ENCODE measurements at regions not wholly inside any gene's neighbourhood (a gene's known extent, or its start where the extent isn't known, plus 50 kb on each side); places are given as distances from the start of the nearest gene placed in this dataset.
"Not testable (repeated sequence)": the region's sequence is repeated elsewhere in the genome, so short reads cannot be mapped to it uniquely, and the experiment has no call there.

DNA sequence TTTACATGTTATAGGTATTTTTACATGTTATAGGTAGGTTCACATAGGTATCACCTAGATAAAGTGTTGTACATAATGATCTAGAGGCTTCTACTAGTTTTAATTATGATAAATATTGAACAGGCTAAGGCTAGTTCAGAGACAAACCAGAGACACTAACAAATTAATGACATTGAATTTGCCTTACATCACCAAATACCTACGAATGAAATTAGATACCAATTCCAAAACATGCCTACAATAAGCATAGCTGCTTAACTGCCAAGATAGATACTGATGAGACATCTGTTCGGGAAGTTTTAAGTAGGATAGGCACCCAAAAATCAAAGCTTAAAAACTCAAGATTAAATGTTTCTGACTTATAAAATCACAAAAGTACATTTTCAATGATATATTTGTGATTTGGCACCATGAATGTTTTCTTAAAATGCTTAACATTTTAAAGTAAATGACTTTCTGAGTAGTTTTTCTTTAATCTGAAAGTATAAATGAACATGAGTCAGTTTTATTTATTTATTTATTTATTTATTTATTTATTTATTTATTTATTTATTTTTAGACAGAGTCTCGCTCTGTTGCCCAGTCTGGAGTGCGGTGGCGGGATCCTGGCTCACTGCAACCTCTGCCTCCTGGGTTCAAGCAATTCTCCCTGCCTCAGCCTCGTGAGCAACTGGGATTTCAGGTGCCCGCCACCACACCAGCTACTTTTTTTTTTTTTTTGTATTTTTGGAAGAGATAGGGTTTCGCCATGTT is 703.1 kb upstream of the ARRDC3 start:
- DNase-seq: no peak

DNA sequence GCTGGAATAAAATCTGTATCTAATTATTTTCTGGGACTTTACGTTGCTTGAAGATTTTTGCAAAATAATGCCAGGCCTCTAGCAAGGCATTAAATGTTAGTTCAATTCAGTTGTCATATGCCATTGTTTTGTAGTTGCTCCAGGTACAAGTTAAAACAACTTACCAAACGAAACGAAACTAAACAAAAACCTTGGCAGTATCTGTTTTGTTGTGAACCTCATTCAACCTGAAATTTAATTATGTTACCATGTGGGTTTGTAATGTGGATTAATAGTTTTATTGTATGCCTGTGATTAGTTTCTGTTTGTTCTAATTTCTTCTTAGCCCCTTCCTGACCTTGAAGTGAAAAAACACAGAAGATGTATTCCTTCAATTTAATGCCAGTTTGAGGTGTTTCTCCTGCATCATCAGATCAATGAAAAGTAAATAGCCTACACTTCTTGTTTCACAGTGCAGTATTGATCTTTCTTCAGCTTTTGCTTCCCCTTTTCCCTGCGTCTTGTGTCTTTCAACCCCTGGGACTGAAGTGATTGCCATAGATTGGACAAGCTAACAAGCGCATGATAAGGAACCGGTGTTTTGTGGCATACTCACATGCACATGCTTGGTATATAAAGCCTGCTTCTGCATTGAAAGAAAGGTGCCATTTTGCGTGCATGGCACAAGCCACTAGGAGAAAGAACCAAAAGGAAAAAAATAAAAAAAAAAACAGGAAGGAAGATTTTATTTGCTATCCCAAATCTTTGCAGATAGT is 699.0 kb upstream of the ARRDC3 start:
- DNase-seq: no peak

DNA sequence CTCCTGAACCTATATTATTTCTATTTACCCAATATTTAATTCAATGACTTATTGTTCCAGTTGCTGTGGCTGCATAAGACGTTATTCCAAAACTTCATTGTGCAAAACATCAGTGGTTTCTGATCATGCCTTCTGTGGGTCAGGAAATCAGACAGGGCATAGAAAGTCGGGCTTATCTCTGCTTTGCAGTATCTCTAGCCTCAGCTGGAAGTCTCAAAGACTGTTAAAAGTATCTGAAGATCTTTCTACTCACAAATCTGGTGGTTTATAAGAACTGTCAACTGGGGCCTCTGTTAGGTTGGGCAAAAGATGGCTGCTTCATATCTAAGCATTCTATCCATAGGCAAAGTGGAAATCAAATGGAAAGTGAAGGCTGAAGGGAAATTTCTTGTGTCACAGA is 687.7 kb upstream of the ARRDC3 start:
- DNase-seq: no peak

DNA sequence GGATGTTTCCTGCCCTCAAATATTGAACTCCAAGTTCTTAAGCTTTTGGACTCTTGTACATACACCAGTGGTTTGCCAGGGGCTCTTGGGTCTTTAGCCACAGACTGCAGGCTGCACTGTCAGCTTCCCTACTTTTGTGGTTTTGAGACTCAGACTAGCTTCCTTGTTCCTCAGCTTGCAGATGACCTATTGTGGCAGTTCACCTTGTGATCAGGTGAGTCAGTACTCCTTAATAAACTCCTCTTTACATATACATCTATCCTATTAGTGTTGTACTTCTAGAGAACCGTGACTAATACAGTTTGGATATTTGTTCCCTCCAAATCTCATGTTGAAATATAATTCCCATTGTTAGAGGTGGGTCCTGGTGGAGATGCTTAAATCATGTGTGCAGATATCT is 681.9 kb upstream of the ARRDC3 start:
- no peak for DNase-seq

DNA sequence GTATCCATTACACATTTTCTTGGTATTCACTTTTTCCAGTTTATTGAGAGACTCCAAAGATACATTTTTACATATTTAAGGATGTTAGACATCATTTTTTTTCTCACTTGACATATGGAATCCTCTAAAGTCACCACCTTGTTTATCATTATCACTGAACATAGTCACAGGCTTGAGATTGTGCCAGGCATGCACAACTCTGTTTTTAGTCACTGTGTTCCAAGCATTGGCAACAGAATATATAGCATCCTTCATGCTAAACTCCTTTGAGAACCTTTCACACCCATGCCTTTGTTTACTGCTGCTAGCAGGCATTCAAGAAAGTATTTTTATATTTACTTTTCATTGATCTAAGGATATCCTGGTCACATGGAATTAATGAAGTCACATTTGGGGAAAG is 668.6 kb upstream of the ARRDC3 start:
- no peak for DNase-seq

DNA sequence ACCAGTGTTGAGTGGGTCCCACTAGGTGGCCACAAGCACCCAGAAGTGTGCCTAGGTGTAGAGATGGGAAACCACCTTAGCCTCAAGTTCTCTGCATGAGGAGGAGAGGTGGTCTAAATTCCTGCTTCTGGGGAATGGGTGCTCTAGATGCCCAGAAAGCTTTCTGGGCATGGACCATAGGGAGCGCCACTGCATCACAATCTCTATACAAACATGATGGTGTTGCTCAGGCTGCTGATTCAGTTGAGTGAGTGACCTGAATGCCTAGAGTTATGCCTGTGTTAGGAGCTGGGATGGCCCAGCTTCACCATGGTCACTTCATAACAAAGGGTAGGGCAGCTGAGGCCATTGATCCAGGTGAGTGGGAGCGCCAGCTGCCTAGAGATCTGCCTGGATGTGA is 667.9 kb upstream of the ARRDC3 start:
- no peak for DNase-seq

DNA sequence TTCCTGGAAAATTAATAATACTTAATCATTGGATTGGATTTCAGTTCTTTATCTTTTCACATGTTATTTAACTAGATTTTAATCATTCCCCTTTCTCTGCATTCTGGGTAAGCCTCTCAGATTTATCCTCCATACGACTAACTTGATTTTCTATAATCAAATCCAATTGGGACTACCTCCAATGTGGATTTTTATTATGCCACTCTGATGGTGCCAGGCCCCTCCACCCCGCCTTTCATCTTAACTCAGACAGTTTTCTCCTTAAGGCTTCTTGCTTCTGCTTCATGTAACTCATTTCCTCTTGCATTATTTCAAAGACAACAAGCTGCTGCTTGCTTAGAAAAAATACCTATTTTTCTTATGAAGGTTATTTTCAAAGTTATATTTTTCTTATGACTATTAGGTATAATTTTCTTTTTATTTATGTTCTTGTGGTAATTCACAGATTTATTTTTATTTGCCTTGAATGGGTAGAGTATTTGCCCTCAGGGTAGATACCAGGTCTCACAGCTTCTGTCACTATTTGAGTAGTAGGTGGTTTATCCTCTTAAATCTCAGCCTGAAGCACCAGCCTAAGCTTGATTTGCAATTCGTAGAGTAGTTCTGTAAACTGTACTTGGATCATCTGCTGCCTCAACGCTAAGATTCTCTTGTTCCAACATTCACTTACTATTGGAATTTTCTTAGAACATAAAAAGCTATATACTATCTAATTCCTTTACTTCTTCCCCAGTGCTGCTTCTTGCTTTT is 659.0 kb upstream of the ARRDC3 start:
- DNase-seq: no peak

DNA sequence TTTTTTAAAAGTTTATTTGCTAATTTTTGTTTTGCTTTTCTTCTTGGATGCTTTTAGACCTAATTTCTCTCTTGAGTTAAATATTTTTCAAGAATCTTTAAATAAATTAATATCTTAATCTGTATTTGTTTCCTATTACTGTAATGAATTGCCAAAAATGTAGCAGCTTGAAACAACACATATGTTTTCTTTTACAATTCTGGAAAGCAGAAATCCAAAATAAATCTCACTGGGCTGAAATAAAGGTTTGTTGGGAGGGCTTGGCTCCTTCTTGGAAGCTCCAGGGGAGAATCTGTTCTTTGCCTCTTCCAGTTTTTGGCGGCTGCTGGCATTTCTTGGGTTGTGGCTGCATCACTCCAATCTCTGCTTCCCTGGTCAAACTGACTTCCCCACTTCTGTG is 658.1 kb upstream of the ARRDC3 start:
- no peak for DNase-seq

DNA sequence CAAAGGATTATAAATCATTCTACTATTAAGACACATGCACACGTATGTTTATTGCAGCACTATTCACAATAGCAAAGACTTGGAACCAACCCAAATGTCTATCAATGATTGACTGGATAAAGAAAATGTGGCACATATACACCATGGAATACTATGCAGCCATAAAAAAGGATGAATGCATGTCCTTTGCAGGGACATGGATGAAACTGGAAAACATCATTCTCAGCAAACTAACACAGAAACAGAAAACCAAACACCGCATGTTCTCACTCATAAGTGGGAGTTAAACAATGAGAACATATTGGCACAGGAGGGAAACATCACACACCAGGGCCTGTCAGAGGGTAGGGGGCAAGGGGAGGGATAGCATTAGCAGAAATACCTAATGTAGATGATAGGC is 646.7 kb upstream of the ARRDC3 start:
- DNase-seq: not testable (repeated sequence)

DNA sequence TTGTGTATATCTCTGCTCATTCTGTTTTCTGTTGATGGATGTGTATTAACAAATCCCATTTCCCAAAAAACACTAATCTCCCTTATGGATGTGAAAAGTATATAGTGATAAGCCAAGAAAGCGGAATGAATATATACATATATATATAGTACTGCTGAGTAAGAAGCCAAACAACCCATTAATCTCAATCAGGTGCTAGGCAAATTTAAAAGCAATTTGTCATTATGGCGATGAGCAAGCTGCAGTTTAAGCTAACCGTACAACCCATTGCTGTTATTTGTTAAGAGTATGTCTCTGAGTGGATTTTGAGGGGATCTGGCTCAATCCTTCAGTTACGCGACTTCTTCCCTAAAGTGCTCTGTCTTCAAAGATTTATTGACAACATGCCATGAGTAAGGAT is 640.4 kb upstream of the ARRDC3 start:
- DNase-seq: no peak

DNA sequence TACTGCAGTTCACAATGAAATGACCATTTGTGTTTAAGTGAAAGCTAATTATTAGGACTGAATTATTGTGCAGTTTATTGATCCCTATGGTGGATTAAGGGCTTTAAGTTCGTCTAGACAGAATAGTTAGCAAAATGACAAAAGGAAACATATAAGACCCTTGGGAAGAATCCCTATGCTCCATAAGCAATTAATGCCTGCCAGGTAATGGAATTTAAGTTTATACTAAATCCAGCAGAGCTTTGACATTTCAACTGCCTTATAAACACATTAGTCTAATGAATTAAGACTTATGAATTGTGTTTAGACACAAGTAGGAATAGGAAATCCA is 640.0 kb upstream of the ARRDC3 start:
- no peak for DNase-seq

DNA sequence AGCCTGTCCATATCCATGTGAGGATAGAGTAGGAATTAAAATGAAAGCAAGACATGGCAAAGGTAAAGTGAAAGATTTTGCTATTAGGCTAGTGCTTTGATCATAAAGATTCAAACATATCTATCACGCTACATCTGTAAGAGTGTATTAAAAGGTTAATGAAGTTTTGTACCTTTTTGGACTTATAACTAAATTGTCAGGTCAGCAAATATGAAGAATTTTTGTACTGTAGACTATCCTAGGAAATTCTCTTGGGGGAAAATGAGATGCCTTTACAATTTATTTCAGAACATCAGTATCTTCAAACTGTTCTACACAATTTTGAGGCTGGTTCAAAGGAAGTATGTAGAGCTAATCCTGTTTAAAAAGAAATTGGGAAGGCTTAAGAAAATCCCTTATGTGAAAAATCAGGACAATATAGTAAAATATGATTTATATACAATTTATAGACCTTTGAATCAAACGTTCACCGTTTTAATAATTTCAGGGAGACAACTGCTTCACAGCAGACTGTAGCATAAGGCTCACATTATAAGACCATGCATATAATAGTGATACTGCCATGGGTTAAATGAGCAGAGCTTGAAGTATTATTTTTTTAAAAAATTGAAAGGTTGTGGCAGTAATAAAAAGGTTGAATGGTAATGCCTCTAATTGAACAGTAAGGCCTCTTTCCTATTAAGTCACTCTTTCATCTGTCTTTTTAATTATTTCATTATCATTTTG is 639.5 kb upstream of the ARRDC3 start:
- DNase-seq: no peak

DNA sequence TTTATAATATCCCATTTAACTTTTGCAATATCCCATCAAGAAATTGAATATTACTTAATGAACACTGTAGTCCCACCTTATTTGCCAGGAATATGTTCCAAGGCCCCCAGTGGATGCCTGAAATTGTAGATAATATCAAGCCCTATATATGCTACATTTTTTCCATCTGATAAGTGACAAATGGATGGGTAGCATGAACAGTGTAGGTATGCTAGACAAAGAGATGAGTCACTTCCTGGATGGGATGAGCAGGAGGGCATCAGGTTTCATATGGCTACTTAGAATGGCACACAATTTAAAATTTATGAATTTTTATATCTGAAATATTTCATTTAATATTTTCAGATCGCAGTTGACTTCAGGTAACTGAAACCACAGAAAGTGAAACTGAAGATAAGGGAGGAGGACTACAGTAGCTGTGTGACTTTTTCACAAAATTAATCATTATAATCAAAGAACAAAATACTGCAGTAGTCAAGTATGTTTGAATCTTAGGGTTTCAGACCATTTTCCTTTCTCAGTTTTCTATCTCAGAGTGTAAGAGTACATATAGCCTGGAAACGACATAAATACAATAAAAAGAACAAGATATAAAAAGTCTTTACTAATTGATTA is 636.4 kb upstream of the ARRDC3 start:
- no peak for DNase-seq

DNA sequence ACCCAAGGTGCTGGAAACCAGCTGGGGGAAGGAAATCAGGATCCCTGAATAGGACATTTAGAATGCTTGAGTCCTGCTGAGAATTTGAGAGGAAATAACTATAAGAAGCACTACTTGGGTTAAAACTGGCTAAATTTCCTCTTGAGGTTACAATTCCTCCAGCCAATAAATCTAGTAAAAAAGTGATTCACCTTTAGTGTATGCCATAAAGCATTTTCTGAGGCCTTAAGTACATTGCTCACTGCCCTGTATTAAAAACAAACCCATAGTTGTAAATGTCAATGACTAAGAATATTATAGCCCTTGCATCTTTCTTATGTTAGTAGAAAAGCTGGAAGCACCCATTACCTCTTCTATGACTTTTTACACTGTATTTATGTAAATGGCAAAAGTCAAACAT is 634.7 kb upstream of the ARRDC3 start:
- DNase-seq: no peak

DNA sequence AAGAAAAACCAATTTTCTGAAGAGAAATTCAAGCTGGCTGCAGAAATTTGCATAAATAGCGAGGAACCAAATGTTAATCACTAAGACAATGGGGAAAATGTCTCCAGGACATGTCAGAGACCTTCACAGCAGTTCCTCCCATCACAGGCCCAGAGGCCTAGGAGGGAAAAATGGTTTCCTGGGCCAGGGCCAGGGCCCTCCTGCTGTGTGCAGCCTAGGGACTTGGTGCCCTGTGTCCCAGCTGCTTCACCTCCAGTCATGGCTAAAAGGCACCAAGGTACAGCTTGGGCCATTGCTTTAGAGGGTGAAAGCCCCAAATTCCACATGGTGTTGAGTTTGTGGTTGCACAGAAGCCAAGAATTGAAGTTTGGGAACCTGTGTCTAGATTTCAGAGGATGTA is 628.7 kb upstream of the ARRDC3 start:
- DNase-seq: not testable (repeated sequence)

DNA sequence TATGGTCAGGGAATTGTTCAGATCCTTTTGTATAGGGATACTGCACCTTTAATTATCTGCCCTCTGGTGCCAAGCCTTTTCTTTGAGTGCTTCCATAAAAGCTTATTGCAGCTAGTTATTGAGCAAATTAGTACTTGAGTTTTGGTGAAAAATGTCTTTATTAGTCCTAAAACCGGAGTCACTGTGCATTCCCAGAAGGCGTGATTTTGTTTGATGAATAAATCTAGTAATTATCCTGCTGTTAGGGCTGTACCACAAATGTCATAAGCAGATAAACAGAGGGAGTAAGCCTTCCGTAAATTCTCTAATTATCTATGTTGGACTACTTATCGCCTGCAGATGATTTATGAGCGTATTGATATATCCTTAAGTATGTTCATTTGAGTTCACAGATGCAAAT is 620.7 kb upstream of the ARRDC3 start:
- no peak for DNase-seq

DNA sequence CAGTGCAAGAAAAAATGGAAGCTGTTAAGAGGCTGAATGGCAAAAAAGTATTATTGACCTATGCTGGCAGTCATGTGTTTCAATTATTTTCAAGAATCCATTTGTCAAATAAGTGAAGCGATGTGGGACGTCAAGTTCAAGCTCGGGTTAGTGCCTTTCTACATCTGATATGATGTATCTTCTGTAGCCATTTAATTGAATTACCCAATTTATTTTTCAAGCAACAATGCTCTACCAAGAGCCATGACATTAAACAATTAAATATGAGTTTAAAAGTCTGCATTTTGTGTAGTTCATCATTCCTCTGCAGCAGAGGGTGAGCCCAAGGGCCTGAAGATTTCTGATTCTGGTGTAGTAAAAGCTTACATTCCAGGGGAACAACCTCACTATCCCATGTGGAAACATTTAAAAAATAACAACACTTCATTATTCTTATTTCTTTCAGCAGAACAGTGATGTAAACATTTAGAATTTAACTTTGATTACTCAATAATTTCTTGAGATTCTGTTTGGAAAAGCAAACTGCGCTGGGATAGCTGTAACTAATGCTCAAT is 619.7 kb upstream of the ARRDC3 start:
- DNase-seq: no peak

DNA sequence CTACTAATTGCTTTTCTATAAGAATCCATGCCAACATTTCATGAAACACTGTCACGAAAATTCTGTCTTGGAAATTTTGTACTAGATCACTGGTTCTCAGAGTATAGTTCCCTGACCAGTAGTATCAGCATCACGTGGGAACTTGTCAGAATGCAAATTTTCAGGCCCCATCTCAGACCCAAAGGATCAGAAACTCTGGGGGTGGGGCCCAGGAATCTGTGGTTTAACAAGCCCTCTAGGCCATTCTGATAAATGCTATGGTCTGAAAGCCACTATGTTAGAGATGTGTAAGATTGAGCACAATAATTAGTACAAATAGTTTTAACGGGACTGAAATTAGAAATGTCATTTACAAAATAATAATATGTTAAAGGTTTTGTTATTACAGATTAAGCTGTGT is 615.7 kb upstream of the ARRDC3 start:
- no peak for DNase-seq

DNA sequence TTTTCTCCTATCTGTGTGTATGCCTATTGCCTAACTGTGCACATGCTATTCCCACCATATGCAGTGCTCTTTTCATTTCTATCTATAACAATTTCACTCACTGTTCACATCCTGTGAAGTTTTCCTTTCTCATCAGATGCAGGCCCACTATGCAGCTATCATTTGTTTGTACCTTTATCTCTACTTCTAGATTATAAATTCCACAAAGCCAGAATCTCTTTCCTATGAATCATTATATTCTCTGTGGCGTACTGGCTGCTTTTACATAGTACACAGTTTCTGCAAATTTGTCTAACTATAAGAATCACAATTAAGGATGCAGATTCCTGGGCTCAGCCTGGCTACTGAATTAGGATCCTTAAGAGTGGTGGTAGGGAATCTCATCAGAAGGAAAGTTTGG is 600.8 kb upstream of the ARRDC3 start:
- DNase-seq: no peak

DNA sequence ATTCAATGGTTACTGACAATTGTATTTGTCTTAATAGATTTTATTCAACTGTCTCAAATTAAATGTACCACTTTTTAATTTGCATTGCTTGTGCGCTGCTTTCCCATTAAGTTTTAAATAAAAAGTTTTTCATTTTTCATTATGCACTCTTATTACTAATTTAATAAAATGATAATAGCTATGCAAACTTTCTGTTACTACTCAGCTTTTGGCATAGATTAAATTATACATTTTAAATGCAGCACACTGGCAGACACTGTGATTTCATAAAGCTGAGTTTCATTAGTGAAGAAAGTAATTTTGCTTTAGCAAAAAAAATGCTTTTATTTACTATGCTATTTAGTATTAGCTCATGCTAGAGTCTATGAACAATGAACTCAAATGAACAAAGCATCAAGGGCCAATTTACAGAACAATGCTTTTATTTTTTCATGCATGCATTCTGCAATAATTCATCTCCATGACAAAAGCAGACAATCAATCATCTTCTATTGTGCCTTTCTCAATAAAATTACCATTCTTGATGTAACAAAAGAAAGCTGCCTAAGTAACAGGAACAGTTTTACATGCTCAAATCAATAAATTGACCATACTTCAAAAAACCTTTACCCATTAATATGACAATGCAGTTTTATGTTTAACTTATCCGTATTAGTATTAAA is 595.2 kb upstream of the ARRDC3 start:
- no peak for DNase-seq

DNA sequence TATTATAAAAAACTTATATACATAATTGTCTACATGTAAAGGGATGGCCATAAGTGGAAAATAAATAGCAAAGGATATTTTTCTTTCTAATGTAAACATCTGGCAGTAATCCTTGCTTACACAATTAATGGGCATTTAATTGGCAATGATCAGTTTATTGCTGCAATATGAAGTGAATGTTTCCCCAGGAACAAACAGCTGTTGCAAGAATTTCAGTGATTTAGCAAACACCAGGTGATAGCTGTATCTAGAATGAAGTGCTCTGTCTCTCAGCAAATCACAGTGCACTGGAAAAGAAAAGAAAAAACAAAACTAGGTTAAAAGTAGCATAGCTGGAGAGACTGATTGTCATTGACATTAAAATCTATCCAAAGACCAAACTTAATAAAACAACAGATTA is 594.5 kb upstream of the ARRDC3 start:
- no peak for DNase-seq

DNA sequence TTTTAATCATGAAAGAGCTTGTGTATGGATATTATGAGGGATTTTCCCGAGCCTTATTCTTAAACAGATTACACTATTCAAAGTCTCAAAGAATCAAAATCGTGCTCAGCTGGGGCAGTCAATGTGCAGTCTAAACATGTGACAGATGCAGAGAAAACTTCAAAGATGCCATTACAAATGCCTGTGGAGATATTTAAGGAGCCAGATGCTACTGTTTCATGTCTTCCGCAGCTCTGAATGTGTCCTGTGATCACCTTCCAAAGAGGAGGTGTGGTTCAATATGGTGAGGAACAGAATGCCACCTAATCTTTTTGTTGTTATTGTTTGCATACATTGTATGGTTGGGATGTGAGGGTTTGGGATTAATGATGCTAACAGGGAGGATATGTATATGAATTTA is 593.3 kb upstream of the ARRDC3 start:
- DNase-seq: no peak

All from inflammatory macrophage (primary cell).